HEK293T (cell line): ENCODE measurements at regions not wholly inside any gene's neighbourhood (a gene's known extent, or its start where the extent isn't known, plus 50 kb on each side); places are given as distances from the start of the nearest gene placed in this dataset.

Experiments used
- ARNT ChIP-seq: fragments of 450-650 bp; IDR thresholded peaks from 2 replicates; pipeline ENCODE4 v1.6.1; 2017; ENCODE audit warnings: mild to moderate bottlenecking
- CTBP1 ChIP-seq: fragments of 450-650 bp; IDR thresholded peaks from 2 replicates; pipeline ENCODE4 v1.6.1; 2016; ENCODE audit warnings: borderline replicate concordance
- ELF4 ChIP-seq: fragments of 450-650 bp; IDR thresholded peaks from 2 replicates; pipeline ENCODE4 v1.6.1; 2017; ENCODE audit warnings: antibody characterized with exemption
- FOXA1 ChIP-seq: fragments of 450-650 bp; IDR thresholded peaks from 2 replicates; pipeline ENCODE4 v1.6.1; 2016; ENCODE audit warnings: mild to moderate bottlenecking
- FOXK2 ChIP-seq: fragments of 450-650 bp; IDR thresholded peaks from 2 replicates; pipeline ENCODE4 v1.6.1; 2016; ENCODE audit warnings: mild to moderate bottlenecking
- FOXM1 ChIP-seq: fragments of 450-650 bp; IDR thresholded peaks from 2 replicates; pipeline ENCODE4 v1.6.1; 2017; ENCODE audit warnings: mild to moderate bottlenecking, borderline replicate concordance
- HDGF ChIP-seq: fragments of 450-650 bp; IDR thresholded peaks from 2 replicates; pipeline ENCODE4 v1.6.1; 2017; ENCODE audit warnings: antibody characterized with exemption, borderline replicate concordance
- L3MBTL2 ChIP-seq: fragments of 450-650 bp; conservative IDR thresholded peaks from 2 replicates; pipeline ENCODE4 v1.6.1; 2016; ENCODE audit warnings: mild to moderate bottlenecking
- NFRKB ChIP-seq: fragments of 450-650 bp; IDR thresholded peaks from 2 replicates; pipeline ENCODE4 v1.6.1; 2016; ENCODE audit warnings: mild to moderate bottlenecking, moderate library complexity
- SP1 ChIP-seq: fragments of 450-650 bp; IDR thresholded peaks from 2 replicates; pipeline ENCODE4 v1.6.1; 2017
- ZNF384 ChIP-seq: fragments of 450-650 bp; IDR thresholded peaks from 2 replicates; pipeline ENCODE4 v1.6.1; 2016
- TF ChIP-seq, protein P1 (sequence below): fragments of 450-650 bp; IDR thresholded peaks from 2 replicates; pipeline ENCODE4 v1.6.1; 2016

GRCh38 chr3:72155391-72156064 is 370.6 kb upstream of the PROK2 start:
- TF ChIP-seq ELF4 (no peak), FOXA1 (no peak), HDGF (no peak), L3MBTL2 (no peak), FOXK2 (no peak), ZNF384 (no peak), NFRKB (no peak), FOXM1 (no peak), ARNT (no peak), SP1 (no peak), CTBP1 (no peak)
- TF ChIP-seq, protein P1, sequence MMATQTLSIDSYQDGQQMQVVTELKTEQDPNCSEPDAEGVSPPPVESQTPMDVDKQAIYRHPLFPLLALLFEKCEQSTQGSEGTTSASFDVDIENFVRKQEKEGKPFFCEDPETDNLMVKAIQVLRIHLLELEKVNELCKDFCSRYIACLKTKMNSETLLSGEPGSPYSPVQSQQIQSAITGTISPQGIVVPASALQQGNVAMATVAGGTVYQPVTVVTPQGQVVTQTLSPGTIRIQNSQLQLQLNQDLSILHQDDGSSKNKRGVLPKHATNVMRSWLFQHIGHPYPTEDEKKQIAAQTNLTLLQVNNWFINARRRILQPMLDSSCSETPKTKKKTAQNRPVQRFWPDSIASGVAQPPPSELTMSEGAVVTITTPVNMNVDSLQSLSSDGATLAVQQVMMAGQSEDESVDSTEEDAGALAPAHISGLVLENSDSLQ = no peak
